GM12878 (cell line): ENCODE measurements at regions not wholly inside any gene's neighbourhood (a gene's known extent, or its start where the extent isn't known, plus 50 kb on each side); places are given as distances from the start of the nearest gene placed in this dataset.

Experiments used
- ATAC-seq: fragments of 200-7000 bp; cut with Tn5 transposase; 3 replicates; pipeline ENCODE4 v1.9.1; 2020; ENCODE audit warnings: mild to moderate bottlenecking, moderate library complexity
- BruUV-seq: library from RNA; stranded (reverse); fragments of 400-500 nt; replicated peaks from 2 replicates; lab custom pipeline; 2021; lab: Mats Ljungman, UMichigan
- CTCF ChIA-PET: fragments of 300-600 bp; sonication (Branson Sonifier 250); formaldehyde crosslinking; extraction: SDS; loops from one replicate; lab custom pipeline; 2021; ENCODE audit warnings: inconsistent platforms; lab: Yijun Ruan, JAX
- POLR2A ChIA-PET: fragments of 350-600 bp; formaldehyde crosslinking; extraction: SDS; loops from one replicate; lab custom pipeline; 2021; ENCODE audit warnings: inconsistent platforms; lab: Charles Lee
- RAD21 ChIA-PET: fragments of 300-600 bp; sonication (Branson Sonifier 250); formaldehyde crosslinking; loops from one replicate; lab custom pipeline; 2023; ENCODE audit warnings: antibody characterized with exemption; ENCODE audit not compliant: unreplicated experiment; lab: Charles Lee
- SMC1A ChIA-PET: fragments of 300-600 bp; sonication (Branson Sonifier 250); formaldehyde crosslinking; loops from one replicate; lab custom pipeline; 2023; ENCODE audit not compliant: unreplicated experiment, uncharacterized antibody; lab: Charles Lee
- DNase-seq: peaks from one replicate; pipeline ENCODE4 v3.0.0-alpha.2; 2011; ENCODE audit warnings: low read depth, low spot score
- FAIRE-seq: peaks from 3 replicates; lab custom pipeline; 2011; peaks lifted over from hg19 to GRCh38; lab: Jason Lieb, UNC
- H2AFZ ChIP-seq: 2 replicates; pipeline ENCODE4 v1.6.0; 2011; ENCODE audit warnings: low read depth, low read length, control low read depth; ENCODE audit not compliant: control insufficient read depth
- H3K27ac ChIP-seq: 2 replicates; pipeline ENCODE4 v1.5.1; 2011; ENCODE audit warnings: control low read depth; ENCODE audit not compliant: control insufficient read depth, insufficient read depth
- H3K27me3 ChIP-seq, 2 experiments: replicated peaks in 1 of 2; 2 replicates each; pipeline versions ENCODE4 v1.6.0 to v1.6.1; 2011; ENCODE audit warnings: low read length in 1 of 2; ENCODE audit not compliant: control insufficient read depth in 2 of 2, insufficient read depth in 2 of 2
- H3K36me3 ChIP-seq, 2 experiments: 2 replicates each; pipeline ENCODE4 v1.5.1; 2011; ENCODE audit warnings: low read length in 1 of 2; ENCODE audit not compliant: control insufficient read depth in 2 of 2, insufficient read depth in 2 of 2
- H3K4me1 ChIP-seq: 2 replicates; pipeline ENCODE4 v1.6.1; 2011; ENCODE audit warnings: mild to moderate bottlenecking, low read length, moderate library complexity, mixed read lengths; ENCODE audit not compliant: control insufficient read depth, insufficient read depth
- H3K4me2 ChIP-seq: 2 replicates; pipeline ENCODE4 v1.6.0; 2011; ENCODE audit warnings: control low read depth; ENCODE audit not compliant: control insufficient read depth, insufficient read depth
- H3K4me3 ChIP-seq: fragments of 200-600 bp; sonication (generic); 2 replicates; pipeline ENCODE4 v1.5.1; 2016
- H3K79me2 ChIP-seq: 2 replicates; pipeline ENCODE4 v1.6.0; 2011; ENCODE audit warnings: low read length; ENCODE audit not compliant: control insufficient read depth, insufficient read depth
- H3K9ac ChIP-seq: 2 replicates; pipeline ENCODE4 v1.8.0; 2011; ENCODE audit warnings: low read length, control low read depth, mixed read lengths; ENCODE audit not compliant: control insufficient read depth, insufficient read depth
- H3K9me3 ChIP-seq: replicated peaks from 3 replicates; pipeline ENCODE4 v1.5.1; 2011; ENCODE audit warnings: mild to moderate bottlenecking, low read length; ENCODE audit not compliant: control insufficient read depth, insufficient read depth
- H4K20me1 ChIP-seq: 2 replicates; pipeline ENCODE4 v1.6.0; 2011; ENCODE audit not compliant: control insufficient read depth, insufficient read depth
- ATF2 ChIP-seq: IDR thresholded peaks from 2 replicates; pipeline ENCODE4 v1.6.1; 2012; ENCODE audit warnings: low read length, inconsistent platforms
- ESRRA ChIP-seq: IDR thresholded peaks from 2 replicates; pipeline ENCODE4 v1.6.1; 2012; ENCODE audit warnings: mild to moderate bottlenecking, low read length, improper control_type of control experiment
- ETV6 ChIP-seq, 2 experiments: fragments of 450-650 bp in 1 of 2; IDR thresholded peaks in 1 of 2; conservative IDR thresholded peaks in 1 of 2; 2 replicates each; pipeline ENCODE4 v1.6.1; 2014; ENCODE audit warnings: antibody characterized with exemption in 1 of 2, borderline replicate concordance in 1 of 2, low read depth in 1 of 2, mild to moderate bottlenecking in 1 of 2, moderate library complexity in 1 of 2
- FOXM1 ChIP-seq: IDR thresholded peaks from 2 replicates; pipeline ENCODE4 v1.6.1; 2012; ENCODE audit warnings: low read depth, mild to moderate bottlenecking, inconsistent platforms, low read length, moderate library complexity
- HCFC1 ChIP-seq: fragments of 150-350 bp; IDR thresholded peaks from 2 replicates; pipeline ENCODE4 v1.6.1; 2014; ENCODE audit warnings: low read length
- IRF4 ChIP-seq: IDR thresholded peaks from 2 replicates; pipeline ENCODE4 v1.6.1; 2011; ENCODE audit warnings: low read depth, low read length
- JUND ChIP-seq: IDR thresholded peaks from 2 replicates; pipeline ENCODE4 v1.6.1; 2012; ENCODE audit warnings: low read depth, mild to moderate bottlenecking, low read length, improper control_type of control experiment, moderate library complexity
- MEF2B ChIP-seq: fragments of 450-650 bp; IDR thresholded peaks from 2 replicates; pipeline ENCODE4 v1.6.1; 2018; ENCODE audit warnings: mild to moderate bottlenecking, moderate library complexity; ENCODE audit not compliant: partially characterized antibody, poor library complexity, severe bottlenecking
- NR2C1 ChIP-seq: fragments of 450-650 bp; IDR thresholded peaks from 2 replicates; pipeline ENCODE4 v1.6.1; 2017; ENCODE audit warnings: antibody characterized with exemption, mild to moderate bottlenecking, moderate library complexity
- PRDM15 ChIP-seq: fragments of 450-650 bp; formaldehyde crosslinking; IDR thresholded peaks from 2 replicates; pipeline ENCODE4 v1.4.0; 2020; ENCODE audit warnings: mild to moderate bottlenecking, moderate library complexity
- SMC3 ChIP-seq: IDR thresholded peaks from 2 replicates; pipeline ENCODE4 v1.6.1; 2011; ENCODE audit warnings: low read length, improper control_type of control experiment, borderline replicate concordance
- ZNF592 ChIP-seq: fragments of 450-650 bp; IDR thresholded peaks from 2 replicates; pipeline ENCODE4 v1.6.1; 2017; ENCODE audit warnings: mild to moderate bottlenecking, moderate library complexity
- in situ Hi-C: fragments of 300-500 bp; cut with MboI; formaldehyde crosslinking; loops from 9 replicates; pipeline ENCODE4 v1.14.3; 2018; ENCODE audit warnings: mixed read lengths
- intact Hi-C: fragments of 100-400 bp; cut with micrococcal nuclease; formaldehyde crosslinking; loops from one replicate; pipeline ENCODE4 v1.14.2; 2022; ENCODE audit not compliant: unreplicated experiment

GRCh38 chr1:182119631-182120030 lies 58.1 kb upstream of the ZNF648 start (continued):
- TF ChIP-seq ATF2 (no peak), ZNF592 (no peak), ESRRA (no peak), MEF2B (no peak)

- no peak overlapping the region for H3K27ac ChIP-seq
- no peak overlapping the region for H2AFZ ChIP-seq
- no peaks in the 10 kb centered on the region for H3K36me3 ChIP-seq
- intact Hi-C loops, result no loop called here
- CTCF ChIA-PET, result interaction anchor here (1.4 to 1.9 kb wide), 2 partner anchors 11 to 24 kb away, joined by 3 to 5 read pairs; no protein-coding TSS in a partner anchor
- no peak for FAIRE-seq
- TF ChIP-seq IRF4 (no peak), ETV6 (conservative IDR thresholded peaks at IDR 0.05 in 1 of 2, IDR thresholded peaks at IDR 0.05 in 1 of 2; ENCODE audit: borderline replicate concordance in 1 of 2, low read depth in 1 of 2) (no peak), HCFC1 (no peak), SMC3 (no peak), JUND (no peak), NR2C1 (no peak), FOXM1 (no peak), PRDM15 (CRISPR knock-in tag) (no peak)
- TF ChIP-seq, all 136 proteins: peak for 0
- Histone ChIP-seq H3K79me2 (no peaks in the 10 kb centered on the region), H4K20me1 (no peaks in the 10 kb centered on the region), H3K27me3 (peaks cover 0 to 5% of the 10 kb centered on the region in 2 experiments; a peak in 3 of 4 replicates), H3K9me3 (no peaks in the 10 kb centered on the region), H3K9ac (no peak overlapping the region), H3K4me3 (no peak overlapping the region), H3K4me2 (no peak overlapping the region), H3K4me1 (no peaks in the 10 kb centered on the region)
- SMC1A ChIA-PET, result interaction anchor here (0.7 kb wide), 1 partner anchor 382 kb away, joined by 3 read pairs; no protein-coding TSS in a partner anchor
- no TSS peak for BruUV-seq
- no peak for DNase-seq
- ATAC-seq, result no peak
- RAD21 ChIA-PET, result no interaction called here
- in situ Hi-C loops, result no loop called here
- POLR2A ChIA-PET, result no interaction called here
These were observed 57.3 kb upstream of the ZNF648 start for GRCh38 chr1:182118851-182119250.
